GM12873 (cell line): ENCODE measurements at regions not wholly inside any gene's neighbourhood (a gene's known extent, or its start where the extent isn't known, plus 50 kb on each side); places are given as distances from the start of the nearest gene placed in this dataset.

Source experiments
- TF ChIP-seq, protein P1 (sequence below): IDR thresholded peaks from 2 replicates; pipeline ENCODE4 v1.5.1; 2012; ENCODE audit warnings: low read depth, mild to moderate bottlenecking, moderate library complexity, low read length, control low read depth; ENCODE audit not compliant: insufficient read depth; ENCODE audit errors: missing control alignments

DNA sequence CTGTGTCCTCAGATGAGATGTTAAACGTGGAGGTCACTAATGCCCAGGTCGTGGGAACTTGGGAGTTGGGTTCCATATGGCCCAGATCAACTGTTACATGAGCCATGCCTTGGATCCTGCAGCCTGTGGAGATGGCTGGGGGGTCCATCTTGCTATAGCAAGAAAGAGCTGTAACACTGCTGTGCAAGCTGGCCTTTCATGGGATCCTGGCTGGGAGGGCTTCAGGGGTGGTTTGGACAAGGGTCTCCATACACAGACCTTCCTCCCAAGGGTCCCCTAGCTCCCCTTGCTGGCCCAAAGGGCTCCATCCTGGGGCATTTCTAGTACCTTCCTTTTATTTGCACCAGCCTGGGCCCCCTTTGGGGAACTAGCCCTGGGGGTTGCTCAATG is 337.7 kb downstream of the DYSF start:
- TF ChIP-seq, protein P1, sequence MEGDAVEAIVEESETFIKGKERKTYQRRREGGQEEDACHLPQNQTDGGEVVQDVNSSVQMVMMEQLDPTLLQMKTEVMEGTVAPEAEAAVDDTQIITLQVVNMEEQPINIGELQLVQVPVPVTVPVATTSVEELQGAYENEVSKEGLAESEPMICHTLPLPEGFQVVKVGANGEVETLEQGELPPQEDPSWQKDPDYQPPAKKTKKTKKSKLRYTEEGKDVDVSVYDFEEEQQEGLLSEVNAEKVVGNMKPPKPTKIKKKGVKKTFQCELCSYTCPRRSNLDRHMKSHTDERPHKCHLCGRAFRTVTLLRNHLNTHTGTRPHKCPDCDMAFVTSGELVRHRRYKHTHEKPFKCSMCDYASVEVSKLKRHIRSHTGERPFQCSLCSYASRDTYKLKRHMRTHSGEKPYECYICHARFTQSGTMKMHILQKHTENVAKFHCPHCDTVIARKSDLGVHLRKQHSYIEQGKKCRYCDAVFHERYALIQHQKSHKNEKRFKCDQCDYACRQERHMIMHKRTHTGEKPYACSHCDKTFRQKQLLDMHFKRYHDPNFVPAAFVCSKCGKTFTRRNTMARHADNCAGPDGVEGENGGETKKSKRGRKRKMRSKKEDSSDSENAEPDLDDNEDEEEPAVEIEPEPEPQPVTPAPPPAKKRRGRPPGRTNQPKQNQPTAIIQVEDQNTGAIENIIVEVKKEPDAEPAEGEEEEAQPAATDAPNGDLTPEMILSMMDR, result no peak

DNA sequence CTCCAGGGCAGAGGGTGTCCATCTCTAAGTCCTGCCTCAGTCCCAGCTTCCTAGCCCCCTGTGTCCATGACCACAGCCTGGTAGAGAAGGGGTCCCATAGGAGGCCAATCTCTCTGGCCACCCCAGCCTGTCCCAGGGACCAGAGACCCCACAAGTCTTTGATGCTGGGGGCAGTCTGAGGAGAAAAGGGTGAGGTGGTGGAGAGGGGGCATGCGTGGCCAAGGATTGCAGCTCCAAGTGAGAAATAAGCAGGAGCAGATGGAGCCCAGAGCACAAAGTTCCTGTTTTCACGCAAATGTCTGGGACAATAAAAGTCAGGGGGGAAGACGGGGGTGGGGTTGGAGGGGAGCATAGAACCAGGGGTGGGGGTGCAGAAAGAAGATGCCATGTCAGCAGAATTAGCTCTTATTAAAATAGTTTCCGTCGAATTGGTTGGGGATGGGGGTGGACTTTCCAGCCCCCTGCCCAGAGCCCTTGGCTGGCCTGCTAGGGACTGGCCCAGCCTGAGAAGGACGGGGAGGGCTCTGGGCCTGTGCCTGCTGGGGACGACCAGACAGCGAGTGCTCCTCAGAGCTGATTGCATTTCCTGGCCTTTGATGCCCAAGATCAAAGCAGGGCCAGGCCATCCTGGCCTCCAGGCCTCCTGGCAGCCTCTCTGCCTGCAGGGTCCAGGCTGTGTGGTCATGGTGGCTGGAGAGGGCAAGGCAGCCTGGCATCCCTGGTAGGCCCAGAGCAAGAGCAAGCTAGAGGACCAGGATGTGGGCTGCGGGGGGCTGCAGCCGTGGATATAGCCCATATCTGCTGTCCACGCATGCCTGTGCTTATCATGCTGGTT is 337.1 kb downstream of the DYSF start:
- TF ChIP-seq, protein P1, result no peak

DNA sequence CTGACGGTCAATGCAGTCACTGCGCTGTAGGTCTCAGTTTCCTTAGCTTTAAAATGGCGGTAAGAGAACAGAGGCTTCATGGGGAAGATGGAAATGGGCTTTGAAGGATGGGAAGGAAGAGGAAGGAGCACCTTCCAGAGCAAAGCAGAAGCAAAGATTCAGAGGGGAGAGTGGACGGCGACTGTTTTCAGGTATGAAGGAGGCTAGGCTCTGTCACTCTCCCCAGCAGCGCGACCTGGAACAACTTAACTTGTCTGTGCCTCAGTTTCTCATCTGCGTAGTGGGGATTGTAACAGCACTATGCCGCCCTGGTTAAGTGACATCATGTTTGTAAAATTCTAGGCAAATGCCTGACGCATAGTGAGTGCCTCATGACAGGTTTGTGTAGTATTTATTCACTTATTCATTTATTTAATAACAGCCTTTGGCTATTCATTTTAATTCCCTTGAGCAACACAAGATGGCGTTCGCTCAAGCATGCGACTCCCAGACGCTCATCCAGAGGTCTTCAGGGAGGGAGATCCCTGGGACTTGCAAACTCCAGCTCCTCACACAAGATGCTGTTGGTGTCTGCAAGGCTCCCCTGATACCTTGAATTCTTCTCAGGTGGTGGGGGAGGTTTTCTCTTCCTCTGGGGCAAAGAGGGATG is 336.3 kb downstream of the DYSF start:
- TF ChIP-seq, protein P1, result no peak

DNA sequence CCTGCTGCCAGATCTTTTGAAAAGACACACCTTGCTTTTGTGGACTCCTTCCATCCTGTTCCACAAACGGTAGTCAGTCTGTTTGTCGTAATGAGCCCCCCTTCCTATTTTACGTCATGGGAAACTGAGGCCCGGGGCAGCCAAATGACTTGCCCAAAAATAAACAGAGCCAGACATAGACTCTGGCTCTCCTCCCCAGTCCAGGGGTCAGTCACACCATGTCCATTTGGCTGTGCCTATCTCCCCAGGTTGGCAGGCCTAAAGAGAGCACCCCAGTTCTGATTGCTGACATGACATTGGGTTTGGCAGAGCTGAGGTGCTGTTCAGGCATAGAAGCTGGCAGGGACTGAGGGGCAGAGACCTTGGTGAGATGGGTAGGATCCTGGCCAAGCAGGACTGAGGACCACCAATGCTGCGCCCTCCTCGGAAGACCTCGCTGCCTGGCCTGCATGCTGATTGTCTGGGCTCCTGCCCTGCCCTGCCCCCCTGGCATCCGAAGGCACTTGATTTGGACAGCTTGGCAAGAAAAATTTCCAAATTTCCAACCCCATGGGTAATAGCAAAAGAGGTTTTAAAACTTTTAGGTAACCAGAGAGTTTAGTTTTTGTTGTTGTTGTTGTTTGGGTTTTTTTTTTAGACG is 335.4 kb downstream of the DYSF start:
- TF ChIP-seq, protein P1, result no peak

DNA sequence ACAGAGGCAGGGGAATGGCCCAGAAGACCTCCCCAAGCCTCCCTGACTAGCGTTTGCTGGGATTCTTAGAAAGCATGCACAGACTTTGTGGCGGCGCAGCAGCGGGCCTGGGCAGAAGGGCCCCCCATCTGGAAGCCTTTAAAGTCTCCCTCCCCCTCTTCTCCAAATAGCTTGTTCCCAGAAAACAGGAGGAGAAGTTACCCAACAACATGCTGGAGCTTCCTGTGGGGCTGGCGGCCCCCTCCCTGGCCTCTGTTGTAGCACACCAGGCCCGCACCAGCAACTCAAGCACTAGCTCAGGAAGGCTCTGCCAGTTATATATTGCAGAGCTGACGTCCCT is 334.8 kb downstream of the DYSF start:
- TF ChIP-seq, protein P1, result no peak

DNA sequence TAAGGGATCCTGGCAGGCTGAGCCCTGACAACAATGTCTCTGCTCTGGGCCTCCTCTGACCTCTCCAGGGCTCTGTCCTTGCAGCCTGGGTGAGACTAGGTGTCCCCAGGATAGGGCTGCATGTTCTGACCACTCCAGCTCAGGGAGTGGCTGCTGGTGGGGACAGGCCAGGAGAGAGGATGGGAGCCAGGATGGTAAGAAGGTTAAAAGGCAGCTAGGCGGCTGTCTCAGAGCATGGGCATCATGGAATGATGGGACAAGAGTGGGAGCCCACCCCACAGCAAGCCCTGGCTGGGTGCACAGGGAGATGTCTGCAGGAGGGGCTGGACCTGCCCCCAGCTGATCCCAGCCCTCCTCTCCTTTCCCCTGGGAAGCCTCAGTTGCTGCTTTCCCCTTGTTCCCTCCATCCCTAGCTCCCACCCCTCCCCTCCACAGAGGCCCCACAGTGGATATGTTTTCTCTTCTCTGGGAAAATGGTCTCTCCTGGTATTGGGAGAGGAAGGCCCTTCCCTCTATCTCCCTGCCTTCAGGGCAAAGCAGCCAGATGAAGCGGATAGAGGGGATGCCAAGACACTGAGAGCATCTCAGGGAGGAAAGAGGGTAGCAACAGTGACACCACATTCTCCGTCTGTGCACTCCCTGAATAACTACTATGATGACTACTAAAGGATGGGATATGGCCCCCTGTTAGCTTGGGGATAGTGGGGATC is 334.3 kb downstream of the DYSF start:
- TF ChIP-seq, protein P1, result no peak

DNA sequence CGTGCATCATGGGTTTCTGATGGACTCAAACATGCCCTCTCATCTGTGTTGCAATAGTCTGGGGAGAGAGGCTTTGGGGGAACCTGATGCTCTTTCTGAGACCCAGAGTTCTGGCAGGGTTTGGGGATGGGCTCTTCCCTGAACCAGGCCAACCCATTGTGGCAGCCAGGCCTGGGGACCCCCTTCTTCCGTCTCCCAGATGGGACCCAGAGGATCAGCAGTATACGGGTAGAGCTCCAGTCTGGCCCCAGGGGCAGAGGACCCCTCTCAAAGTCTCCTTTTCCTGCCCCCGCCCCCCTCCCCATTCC is 333.7 kb downstream of the DYSF start:
- TF ChIP-seq, protein P1, result no peak
